BJ (cell line): ENCODE measurements at regions not wholly inside any gene's neighbourhood (a gene's known extent, or its start where the extent isn't known, plus 50 kb on each side); places are given as distances from the start of the nearest gene placed in this dataset.

ENCODE experiments used
- CTCF ChIA-PET: fragments of 350-600 bp; formaldehyde crosslinking; extraction: SDS; loops from one replicate; lab custom pipeline; 2021; ENCODE audit warnings: antibody characterized with exemption, inconsistent platforms; lab: Yijun Ruan, JAX
- POLR2A ChIA-PET: fragments of 300-600 bp; sonication (Branson Sonifier 250); formaldehyde crosslinking; extraction: SDS; loops from one replicate; lab custom pipeline; 2021; ENCODE audit warnings: antibody characterized with exemption; lab: Charles Lee
- DNase-seq: peaks from one replicate; pipeline ENCODE4 v3.0.0-alpha.2; 2011; ENCODE audit warnings: low read depth
- H3K27me3 ChIP-seq: 2 replicates; pipeline ENCODE4 v1.6.0; 2011; ENCODE audit warnings: low read length; ENCODE audit not compliant: control insufficient read depth, insufficient read depth
- H3K36me3 ChIP-seq: 2 replicates; pipeline ENCODE4 v1.5.1; 2011; ENCODE audit warnings: low read length; ENCODE audit not compliant: control insufficient read depth, insufficient read depth
- H3K4me3 ChIP-seq: 2 replicates; pipeline ENCODE4 v1.5.1; 2011; ENCODE audit warnings: low read depth, mild to moderate bottlenecking, control low read depth, low read length
- CTCF ChIP-seq: IDR thresholded peaks from 2 replicates; pipeline ENCODE4 v1.5.1; 2011; ENCODE audit warnings: low read depth, mild to moderate bottlenecking, control low read depth, inconsistent platforms, low read length, moderate library complexity; ENCODE audit not compliant: insufficient read depth

GRCh38 chr11:115919341-115920091, 415.3 kb upstream of the CADM1 start:
- no peak for TF ChIP-seq CTCF
- H3K4me3 ChIP-seq = no peak overlapping the region
- ChIA-PET POLR2A (no interaction called here), CTCF (interaction anchor here (0.5 to 0.6 kb wide), 2 partner anchors 482 to 1365 kb away, joined by 4 read pairs; no protein-coding TSS in a partner anchor)
- H3K27me3 ChIP-seq = no peaks in the 10 kb centered on the region
- no peaks in the 10 kb centered on the region for H3K36me3 ChIP-seq
- DNase-seq = no peak

- CTCF ChIA-PET = no interaction called here
These were observed 414.4 kb upstream of the CADM1 start for GRCh38 chr11:115918576-115918975.

GRCh38 chr11:115916608-115917007, 412.4 kb upstream of the CADM1 start:
- POLR2A ChIA-PET = no interaction called here
- H3K27me3 ChIP-seq = no peaks in the 10 kb centered on the region
- H3K36me3 ChIP-seq = no peaks in the 10 kb centered on the region
- TF ChIP-seq CTCF = no peak
- no peak for DNase-seq
- no peak overlapping the region for H3K4me3 ChIP-seq
- CTCF ChIA-PET = no interaction called here

More at GRCh38 chr11:115918576-115918975, 414.4 kb upstream of the CADM1 start:
- H3K36me3 ChIP-seq = no peaks in the 10 kb centered on the region
- POLR2A ChIA-PET = no interaction called here
- DNase-seq = no peak
- no peak overlapping the region for H3K4me3 ChIP-seq
- H3K27me3 ChIP-seq = no peaks in the 10 kb centered on the region
- TF ChIP-seq CTCF = no peak

GRCh38 chr11:115912484-115912945, 408.3 kb upstream of the CADM1 start:
- ChIA-PET POLR2A (no interaction called here), CTCF (no interaction called here)

More at GRCh38 chr11:115912484-115912945, 408.3 kb upstream of the CADM1 start:
- TF ChIP-seq CTCF = no peak
- no peaks in the 10 kb centered on the region for H3K27me3 ChIP-seq
- H3K36me3 ChIP-seq = no peaks in the 10 kb centered on the region
- no peak overlapping the region for H3K4me3 ChIP-seq
- no peak for DNase-seq
